ENCODE measurements at regions not wholly inside any gene's neighbourhood (a gene's known extent, or its start where the extent isn't known, plus 50 kb on each side); places are given as distances from the start of the nearest gene placed in this dataset.

GRCh38 chr17:71145486-71145885 lies 975.3 kb upstream of the SOX9 start (continued):
- TF ChIP-seq CTCF (conservative IDR thresholded peaks at IDR 0.05; ENCODE audit: low read depth in 2 of 2) = no peak

- Mint-ChIP-seq H3K27me3 (ENCODE audit: insufficient read depth, low read depth, poor library complexity) (no peaks in the 10 kb centered on the region), H3K27ac (no peak overlapping the region), H3K4me3 (no peak overlapping the region), H3K4me1 (no peaks in the 10 kb centered on the region), H3K36me3 (ENCODE audit: low read depth) (no peaks in the 10 kb centered on the region), H3K9me3 (no peaks in the 10 kb centered on the region)
- no peaks in the 10 kb centered on the region for H3K79me2 ChIP-seq (replicated peaks; ENCODE audit: insufficient read depth)
- H3K27ac ChIP-seq (ENCODE audit: low read depth) = no peak overlapping the region
- H4K20me1 ChIP-seq (replicated peaks; ENCODE audit: insufficient read depth) = no peaks in the 10 kb centered on the region
- no peaks in the 10 kb centered on the region for H3K4me1 ChIP-seq (ENCODE audit: insufficient read depth)
- no peaks in the 10 kb centered on the region for H3K9me2 ChIP-seq (ENCODE audit: insufficient read depth)
- no peaks in the 10 kb centered on the region for H3K36me3 ChIP-seq (ENCODE audit: insufficient read depth)
- TF ChIP-seq ZNF114 (CRISPR knock-in tag; IDR thresholded peaks at IDR 0.05) (no peak), EZH2phosphoT487 (IDR thresholded peaks at IDR 0.05; ENCODE audit: unreplicated experiment) (no peak)
- TF ChIP-seq, protein P1, sequence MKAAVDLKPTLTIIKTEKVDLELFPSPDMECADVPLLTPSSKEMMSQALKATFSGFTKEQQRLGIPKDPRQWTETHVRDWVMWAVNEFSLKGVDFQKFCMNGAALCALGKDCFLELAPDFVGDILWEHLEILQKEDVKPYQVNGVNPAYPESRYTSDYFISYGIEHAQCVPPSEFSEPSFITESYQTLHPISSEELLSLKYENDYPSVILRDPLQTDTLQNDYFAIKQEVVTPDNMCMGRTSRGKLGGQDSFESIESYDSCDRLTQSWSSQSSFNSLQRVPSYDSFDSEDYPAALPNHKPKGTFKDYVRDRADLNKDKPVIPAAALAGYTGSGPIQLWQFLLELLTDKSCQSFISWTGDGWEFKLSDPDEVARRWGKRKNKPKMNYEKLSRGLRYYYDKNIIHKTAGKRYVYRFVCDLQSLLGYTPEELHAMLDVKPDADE (IDR thresholded peaks at IDR 0.05) = no peak
- H3F3A ChIP-seq (replicated peaks; ENCODE audit: low read depth) = no peaks in the 10 kb centered on the region
- H3K4me3 ChIP-seq = no peak overlapping the region
- ATAC-seq = no peak
- H3K4me2 ChIP-seq = no peak overlapping the region
- H3K27me3 ChIP-seq (ENCODE audit: insufficient read depth) = no peaks in the 10 kb centered on the region
- H2AFZ ChIP-seq = no peak overlapping the region
- DNase-seq (ENCODE audit: low spot score) = no peak
Measured at GRCh38 chr17:71147906-71148305, 972.9 kb upstream of the SOX9 start.

DNA sequence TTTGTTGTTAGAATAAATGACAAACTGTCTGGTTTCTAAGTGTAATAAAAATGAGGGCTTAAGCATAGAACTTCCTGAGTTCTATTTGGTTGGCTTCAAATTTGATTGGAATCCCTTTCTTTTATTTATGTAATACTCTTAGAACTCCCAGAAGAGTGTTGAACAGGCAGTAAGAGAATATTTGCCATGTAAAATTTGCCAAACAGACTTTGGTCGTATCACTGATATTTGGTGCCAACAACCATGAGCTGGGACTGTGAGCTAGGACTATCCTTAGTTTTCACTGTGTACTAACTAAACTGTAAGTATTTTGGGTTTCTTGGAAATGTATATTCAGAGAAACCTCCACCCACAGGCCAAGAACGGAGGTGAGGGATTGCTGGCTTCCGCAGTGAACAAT lies 971.2 kb upstream of the SOX9 start:
- H3K4me3 Mint-ChIP-seq = no peak overlapping the region
- H3F3A ChIP-seq (replicated peaks; ENCODE audit: low read depth) = no peaks in the 10 kb centered on the region
- H3K4me2 ChIP-seq = no peak overlapping the region
- H2AFZ ChIP-seq = 0 out of 2 replicates have a peak overlapping the region, but pooled peaks have one; percentile 19
- no peak overlapping the region for H3K27ac Mint-ChIP-seq
- H3K27me3 ChIP-seq (ENCODE audit: insufficient read depth) = no peaks in the 10 kb centered on the region
- ATAC-seq = no peak
- H4K20me1 ChIP-seq (replicated peaks; ENCODE audit: insufficient read depth) = no peaks in the 10 kb centered on the region
- H3K9me3 Mint-ChIP-seq = no peaks in the 10 kb centered on the region
- no peak for DNase-seq (ENCODE audit: low spot score)
- no peaks in the 10 kb centered on the region for H3K9me2 ChIP-seq (ENCODE audit: insufficient read depth)
- no peak overlapping the region for H3K4me3 ChIP-seq
- H3K36me3 Mint-ChIP-seq (ENCODE audit: low read depth) = no peaks in the 10 kb centered on the region
- H3K27me3 Mint-ChIP-seq (ENCODE audit: insufficient read depth, low read depth, poor library complexity) = no peaks in the 10 kb centered on the region
- H3K4me1 ChIP-seq (ENCODE audit: insufficient read depth) = no peaks in the 10 kb centered on the region
- no peaks in the 10 kb centered on the region for H3K79me2 ChIP-seq (replicated peaks; ENCODE audit: insufficient read depth)
- no peaks in the 10 kb centered on the region for H3K36me3 ChIP-seq (ENCODE audit: insufficient read depth)
- H3K27ac ChIP-seq (ENCODE audit: low read depth) = no peak overlapping the region
- H3K4me1 Mint-ChIP-seq = no peaks in the 10 kb centered on the region
- TF ChIP-seq, protein P2, sequence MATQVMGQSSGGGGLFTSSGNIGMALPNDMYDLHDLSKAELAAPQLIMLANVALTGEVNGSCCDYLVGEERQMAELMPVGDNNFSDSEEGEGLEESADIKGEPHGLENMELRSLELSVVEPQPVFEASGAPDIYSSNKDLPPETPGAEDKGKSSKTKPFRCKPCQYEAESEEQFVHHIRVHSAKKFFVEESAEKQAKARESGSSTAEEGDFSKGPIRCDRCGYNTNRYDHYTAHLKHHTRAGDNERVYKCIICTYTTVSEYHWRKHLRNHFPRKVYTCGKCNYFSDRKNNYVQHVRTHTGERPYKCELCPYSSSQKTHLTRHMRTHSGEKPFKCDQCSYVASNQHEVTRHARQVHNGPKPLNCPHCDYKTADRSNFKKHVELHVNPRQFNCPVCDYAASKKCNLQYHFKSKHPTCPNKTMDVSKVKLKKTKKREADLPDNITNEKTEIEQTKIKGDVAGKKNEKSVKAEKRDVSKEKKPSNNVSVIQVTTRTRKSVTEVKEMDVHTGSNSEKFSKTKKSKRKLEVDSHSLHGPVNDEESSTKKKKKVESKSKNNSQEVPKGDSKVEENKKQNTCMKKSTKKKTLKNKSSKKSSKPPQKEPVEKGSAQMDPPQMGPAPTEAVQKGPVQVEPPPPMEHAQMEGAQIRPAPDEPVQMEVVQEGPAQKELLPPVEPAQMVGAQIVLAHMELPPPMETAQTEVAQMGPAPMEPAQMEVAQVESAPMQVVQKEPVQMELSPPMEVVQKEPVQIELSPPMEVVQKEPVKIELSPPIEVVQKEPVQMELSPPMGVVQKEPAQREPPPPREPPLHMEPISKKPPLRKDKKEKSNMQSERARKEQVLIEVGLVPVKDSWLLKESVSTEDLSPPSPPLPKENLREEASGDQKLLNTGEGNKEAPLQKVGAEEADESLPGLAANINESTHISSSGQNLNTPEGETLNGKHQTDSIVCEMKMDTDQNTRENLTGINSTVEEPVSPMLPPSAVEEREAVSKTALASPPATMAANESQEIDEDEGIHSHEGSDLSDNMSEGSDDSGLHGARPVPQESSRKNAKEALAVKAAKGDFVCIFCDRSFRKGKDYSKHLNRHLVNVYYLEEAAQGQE (IDR thresholded peaks at IDR 0.05; ENCODE audit: unreplicated experiment) = no peak
- TF ChIP-seq ZNF114 (CRISPR knock-in tag; IDR thresholded peaks at IDR 0.05) = no peak
- TF ChIP-seq ZNF331 (CRISPR knock-in tag; IDR thresholded peaks at IDR 0.05; ENCODE audit: low read depth) = no peak
- TF ChIP-seq, protein P1 (IDR thresholded peaks at IDR 0.05) = no peak
- no peak for TF ChIP-seq POLR2AphosphoS5 (IDR thresholded peaks at IDR 0.05; ENCODE audit: low read depth)
- TF ChIP-seq CTCF (conservative IDR thresholded peaks at IDR 0.05; ENCODE audit: low read depth in 2 of 2) = no peak

Measured in GM23338 (cell line).